ENCODE measurements at regions not wholly inside any gene's neighbourhood (a gene's known extent, or its start where the extent isn't known, plus 50 kb on each side); places are given as distances from the start of the nearest gene placed in this dataset.

- no peak for TF ChIP-seq CTCF (IDR thresholded peaks at IDR 0.05)
- no peak for TF ChIP-seq EZH2 (IDR thresholded peaks at IDR 0.05; ENCODE audit: borderline replicate concordance, insufficient read depth, low read depth, low read length, poor library complexity, severe bottlenecking)
Measured at GRCh38 chr7:119572132-119572531, 700.8 kb upstream of the KCND2 start.
